MM.1S (cell line): ENCODE measurements at regions not wholly inside any gene's neighbourhood (a gene's known extent, or its start where the extent isn't known, plus 50 kb on each side); places are given as distances from the start of the nearest gene placed in this dataset.

Source experiments
- DNase-seq: peaks from one replicate; pipeline ENCODE4 v3.0.0-alpha.2; 2015
- H2AFZ ChIP-seq: fragments of 300-600 bp; sonication (generic); 2 replicates; pipeline ENCODE4 v1.6.0; 2016; ENCODE audit warnings: antibody characterized with exemption, low read length
- H3F3A ChIP-seq: fragments of 300-600 bp; sonication (generic); 2 replicates; pipeline ENCODE4 v1.6.1; 2016; ENCODE audit warnings: mild to moderate bottlenecking, antibody characterized with exemption, low read length, moderate library complexity, mixed read lengths; ENCODE audit not compliant: insufficient read depth
- H3K27ac ChIP-seq: fragments of 300-600 bp; sonication (generic); 2 replicates; pipeline ENCODE4 v1.5.1; 2016; ENCODE audit warnings: mild to moderate bottlenecking, low read length
- H3K27me3 ChIP-seq: fragments of 300-600 bp; sonication (generic); replicated peaks from 2 replicates; pipeline ENCODE4 v1.6.0; 2016; ENCODE audit warnings: low read length; ENCODE audit not compliant: insufficient read depth
- H3K36me3 ChIP-seq: fragments of 300-600 bp; sonication (generic); replicated peaks from 2 replicates; pipeline ENCODE4 v1.6.1; 2016; ENCODE audit warnings: mild to moderate bottlenecking, low read length, mixed read lengths; ENCODE audit not compliant: insufficient read depth
- H3K4me1 ChIP-seq: fragments of 300-600 bp; sonication (generic); 2 replicates; pipeline ENCODE4 v1.6.1; 2016; ENCODE audit warnings: low read length, mixed read lengths
- H3K4me2 ChIP-seq: fragments of 300-600 bp; sonication (generic); 2 replicates; pipeline ENCODE4 v1.6.0; 2016; ENCODE audit warnings: low read depth, low read length
- H3K4me3 ChIP-seq: fragments of 300-600 bp; sonication (generic); 2 replicates; pipeline ENCODE4 v1.5.1; 2016; ENCODE audit warnings: low read length, mixed read lengths
- H3K79me2 ChIP-seq: fragments of 300-600 bp; sonication (generic); 2 replicates; pipeline ENCODE4 v1.6.1; 2016; ENCODE audit warnings: mixed run types, low read length, mixed read lengths
- H3K9ac ChIP-seq: fragments of 300-600 bp; sonication (generic); 2 replicates; pipeline ENCODE4 v1.6.1; 2016; ENCODE audit warnings: low read length, mixed read lengths
- H3K9me2 ChIP-seq: fragments of 300-600 bp; sonication (generic); replicated peaks from 2 replicates; pipeline ENCODE4 v1.6.1; 2016; ENCODE audit warnings: mild to moderate bottlenecking, low read length, mixed read lengths; ENCODE audit not compliant: insufficient read depth
- H3K9me3 ChIP-seq: fragments of 300-600 bp; sonication (generic); replicated peaks from 2 replicates; pipeline ENCODE4 v1.6.1; 2016; ENCODE audit warnings: mild to moderate bottlenecking, low read length, mixed read lengths; ENCODE audit not compliant: insufficient read depth
- H4K20me1 ChIP-seq: fragments of 300-600 bp; sonication (generic); 2 replicates; pipeline ENCODE4 v1.6.1; 2016; ENCODE audit warnings: mild to moderate bottlenecking, low read length, moderate library complexity, mixed read lengths; ENCODE audit not compliant: insufficient read depth
- CTCF ChIP-seq: fragments of 300-600 bp; sonication (generic); IDR thresholded peaks from 2 replicates; pipeline ENCODE4 v1.5.1; 2016; ENCODE audit warnings: antibody characterized with exemption, low read length, mixed read lengths
- EZH2 ChIP-seq: fragments of 300-600 bp; sonication (generic); optimal IDR thresholded peaks from 2 replicates; pipeline ENCODE3; 2017; ENCODE audit warnings: low read depth, mild to moderate bottlenecking, antibody characterized with exemption, low read length, mixed read lengths
- EZH2phosphoT487 ChIP-seq: fragments of 300-600 bp; sonication (generic); IDR thresholded peaks from 2 replicates; pipeline ENCODE4 v1.6.1; 2018; ENCODE audit warnings: antibody characterized with exemption, low read length

- no peaks in the 10 kb centered on the region for H3K79me2 ChIP-seq
- no peaks in the 10 kb centered on the region for H3K9me2 ChIP-seq
- H3K9ac ChIP-seq, result no peak overlapping the region
- TF ChIP-seq CTCF (no peak), EZH2 (no peak), EZH2phosphoT487 (no peak)
- H3F3A ChIP-seq, result no peaks in the 10 kb centered on the region
- H3K4me1 ChIP-seq, result no peaks in the 10 kb centered on the region
- no peaks in the 10 kb centered on the region for H3K36me3 ChIP-seq
- no peaks in the 10 kb centered on the region for H3K27me3 ChIP-seq
- H2AFZ ChIP-seq, result no peak overlapping the region
- no peak overlapping the region for H3K4me3 ChIP-seq
- no peaks in the 10 kb centered on the region for H3K9me3 ChIP-seq
- no peak overlapping the region for H3K27ac ChIP-seq
- H4K20me1 ChIP-seq, result no peaks in the 10 kb centered on the region
- no peak overlapping the region for H3K4me2 ChIP-seq
- no peak for DNase-seq
Measured at GRCh38 chr5:98314292-98314691, 459.2 kb upstream of the RGMB start.

GRCh38 chr5:98318386-98318785, 455.1 kb upstream of the RGMB start:
- Histone ChIP-seq H3K27ac (no peak overlapping the region), H4K20me1 (no peaks in the 10 kb centered on the region), H3F3A (no peaks in the 10 kb centered on the region), H3K9me2 (no peaks in the 10 kb centered on the region), H3K4me3 (no peak overlapping the region), H3K79me2 (no peaks in the 10 kb centered on the region), H3K4me2 (no peak overlapping the region), H3K27me3 (no peaks in the 10 kb centered on the region), H3K4me1 (no peaks in the 10 kb centered on the region), H2AFZ (no peak overlapping the region), H3K36me3 (no peaks in the 10 kb centered on the region), H3K9me3 (no peaks in the 10 kb centered on the region), H3K9ac (no peak overlapping the region)
- no peak for DNase-seq
- TF ChIP-seq EZH2phosphoT487, result no peak
- no peak for TF ChIP-seq EZH2
- no peak for TF ChIP-seq CTCF

- H3K27me3 ChIP-seq, result no peaks in the 10 kb centered on the region
- H3K9me2 ChIP-seq, result no peaks in the 10 kb centered on the region
- H3F3A ChIP-seq, result no peaks in the 10 kb centered on the region
- H2AFZ ChIP-seq, result no peak overlapping the region
- no peak for DNase-seq
- H3K4me1 ChIP-seq, result no peaks in the 10 kb centered on the region
- H4K20me1 ChIP-seq, result no peaks in the 10 kb centered on the region
- H3K27ac ChIP-seq, result no peak overlapping the region
- no peak overlapping the region for H3K4me3 ChIP-seq
- TF ChIP-seq CTCF (no peak), EZH2 (no peak), EZH2phosphoT487 (no peak)
- H3K9ac ChIP-seq, result no peak overlapping the region
- H3K36me3 ChIP-seq, result no peaks in the 10 kb centered on the region
- no peaks in the 10 kb centered on the region for H3K79me2 ChIP-seq
- H3K9me3 ChIP-seq, result no peaks in the 10 kb centered on the region
- no peak overlapping the region for H3K4me2 ChIP-seq
Measured at GRCh38 chr5:98319299-98320011, 454.0 kb upstream of the RGMB start.
